DOHH2 (cell line): ENCODE measurements at regions not wholly inside any gene's neighbourhood (a gene's known extent, or its start where the extent isn't known, plus 50 kb on each side); places are given as distances from the start of the nearest gene placed in this dataset.
A peak's percentile ranks its signal among the peaks of the same experiment; 100 is the strongest.

ENCODE experiments used
- H3F3A ChIP-seq: fragments of 200-600 bp; sonication (generic), shearing (Covaris generic); 2 replicates; pipeline ENCODE4 v1.6.0; 2016; ENCODE audit warnings: antibody characterized with exemption, mild to moderate bottlenecking; ENCODE audit not compliant: control insufficient read depth, insufficient read depth
- H3K27ac ChIP-seq: fragments of 200-600 bp; sonication (generic); 2 replicates; pipeline ENCODE4 v1.5.1; 2014; ENCODE audit warnings: low read depth, mild to moderate bottlenecking, low read length, moderate library complexity
- H3K27me3 ChIP-seq: fragments of 200-600 bp; sonication (generic); 2 replicates; pipeline ENCODE4 v1.6.1; 2014; ENCODE audit warnings: mild to moderate bottlenecking, low read length, mixed read lengths; ENCODE audit not compliant: control insufficient read depth
- H3K36me3 ChIP-seq: fragments of 200-600 bp; sonication (generic); 2 replicates; pipeline ENCODE4 v1.6.1; 2014; ENCODE audit warnings: mild to moderate bottlenecking, low read length, moderate library complexity, mixed read lengths; ENCODE audit not compliant: control insufficient read depth
- H3K4me1 ChIP-seq: fragments of 200-600 bp; sonication (generic); 2 replicates; pipeline ENCODE4 v1.6.1; 2014; ENCODE audit warnings: mild to moderate bottlenecking, low read length, mixed read lengths; ENCODE audit not compliant: control insufficient read depth
- H3K4me2 ChIP-seq: fragments of 200-600 bp; sonication (generic); 2 replicates; pipeline ENCODE4 v1.6.0; 2014; ENCODE audit warnings: mild to moderate bottlenecking, low read length, moderate library complexity
- H3K4me3 ChIP-seq: fragments of 200-600 bp; sonication (generic); 2 replicates; pipeline ENCODE4 v1.5.1; 2014; ENCODE audit warnings: mild to moderate bottlenecking, low read length, mixed read lengths
- H3K79me2 ChIP-seq: fragments of 200-600 bp; sonication (generic); 2 replicates; pipeline ENCODE4 v1.6.1; 2014; ENCODE audit warnings: mild to moderate bottlenecking, low read length, mixed read lengths; ENCODE audit not compliant: control insufficient read depth
- H3K9me2 ChIP-seq: fragments of 200-600 bp; sonication (generic); replicated peaks from 2 replicates; pipeline ENCODE4 v1.6.1; 2014; ENCODE audit warnings: mild to moderate bottlenecking, low read length, mixed read lengths; ENCODE audit not compliant: control insufficient read depth
- H3K9me3 ChIP-seq: fragments of 200-600 bp; sonication (generic); 2 replicates; pipeline ENCODE4 v1.6.1; 2014; ENCODE audit warnings: antibody characterized with exemption, low read length, mixed read lengths; ENCODE audit not compliant: control insufficient read depth, insufficient read depth
- H4K20me1 ChIP-seq: fragments of 200-600 bp; sonication (generic); 2 replicates; pipeline ENCODE4 v1.6.0; 2014; ENCODE audit warnings: low read depth, mild to moderate bottlenecking, antibody characterized with exemption, low read length, moderate library complexity; ENCODE audit not compliant: control insufficient read depth, insufficient read depth
- CTCF ChIP-seq: fragments of 200-600 bp; sonication (generic); IDR thresholded peaks from one replicate; pipeline ENCODE4 v1.5.1; 2014; ENCODE audit warnings: antibody characterized with exemption, mild to moderate bottlenecking, low read depth, low read length; ENCODE audit not compliant: poor library complexity, severe bottlenecking
- EZH2phosphoT487 ChIP-seq: fragments of 200-600 bp; sonication (generic); IDR thresholded peaks from 2 replicates; pipeline ENCODE4 v1.6.1; 2017; ENCODE audit warnings: borderline replicate concordance, mild to moderate bottlenecking, antibody characterized with exemption, low read length, moderate library complexity, mixed read lengths

DNA sequence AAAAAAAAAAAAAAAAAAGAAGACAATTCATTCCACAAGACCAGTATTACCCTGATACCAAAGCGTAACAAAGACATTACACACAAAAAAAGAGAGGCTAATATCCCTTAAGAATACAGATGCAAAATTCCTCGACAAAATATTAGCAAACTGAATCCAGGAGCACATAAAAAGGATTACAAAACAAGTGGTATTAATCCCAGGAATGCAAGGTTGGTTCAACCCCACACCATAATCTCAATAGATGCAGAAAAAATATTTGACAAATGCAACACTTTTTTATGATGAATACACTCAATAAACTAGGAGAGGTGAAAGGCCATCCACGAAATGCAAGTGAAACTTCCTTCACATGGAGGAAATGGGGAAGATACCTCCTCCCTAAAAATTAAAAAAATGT, 80.1 kb upstream of the TLR4 start:
- no peak overlapping the region for H3K27ac ChIP-seq
- no peaks in the 10 kb centered on the region for H3K4me1 ChIP-seq
- no peak overlapping the region for H3K4me2 ChIP-seq
- no peaks in the 10 kb centered on the region for H3K36me3 ChIP-seq
- H3K9me3 ChIP-seq, result no peaks in the 10 kb centered on the region
- H3K9me2 ChIP-seq, result no peaks in the 10 kb centered on the region
- TF ChIP-seq CTCF, result no peak
- TF ChIP-seq EZH2phosphoT487, result no peak
- H3F3A ChIP-seq, result no peaks in the 10 kb centered on the region
- no peaks in the 10 kb centered on the region for H3K79me2 ChIP-seq
- no peaks in the 10 kb centered on the region; the same call in 1 of the 2 replicates for H3K27me3 ChIP-seq
- H4K20me1 ChIP-seq, result no peaks in the 10 kb centered on the region
- no peak overlapping the region for H3K4me3 ChIP-seq

DNA sequence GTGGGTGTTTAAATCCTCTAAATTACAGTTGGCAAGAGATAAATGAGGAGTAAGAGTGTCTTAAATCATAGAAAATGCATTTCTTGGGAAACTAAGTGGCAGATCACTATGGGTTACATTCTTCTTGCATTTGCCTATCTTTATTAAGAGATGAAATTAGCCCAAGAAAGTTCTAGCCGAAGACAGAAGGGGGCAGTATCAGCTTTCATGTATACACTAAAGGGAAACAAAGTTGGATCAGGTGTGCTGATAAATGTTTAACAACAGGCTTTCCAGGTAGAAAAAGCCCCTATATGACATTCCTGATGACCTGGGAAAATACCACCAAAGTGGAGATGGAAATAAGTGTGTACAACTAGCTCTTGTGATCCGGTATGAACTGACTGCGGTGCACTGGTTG, 81.9 kb upstream of the TLR4 start:
- Histone ChIP-seq H4K20me1 (no peaks in the 10 kb centered on the region), H3K79me2 (no peaks in the 10 kb centered on the region), H3K4me1 (no peaks in the 10 kb centered on the region), H3K27ac (no peak overlapping the region), H3K36me3 (no peaks in the 10 kb centered on the region), H3F3A (no peaks in the 10 kb centered on the region), H3K9me2 (no peaks in the 10 kb centered on the region), H3K4me3 (no peak overlapping the region), H3K4me2 (no peak overlapping the region), H3K27me3 (no peaks in the 10 kb centered on the region; the same call in 1 of the 2 replicates), H3K9me3 (no peaks in the 10 kb centered on the region)
- TF ChIP-seq EZH2phosphoT487 (no peak), CTCF (peak; percentile 53)

DNA sequence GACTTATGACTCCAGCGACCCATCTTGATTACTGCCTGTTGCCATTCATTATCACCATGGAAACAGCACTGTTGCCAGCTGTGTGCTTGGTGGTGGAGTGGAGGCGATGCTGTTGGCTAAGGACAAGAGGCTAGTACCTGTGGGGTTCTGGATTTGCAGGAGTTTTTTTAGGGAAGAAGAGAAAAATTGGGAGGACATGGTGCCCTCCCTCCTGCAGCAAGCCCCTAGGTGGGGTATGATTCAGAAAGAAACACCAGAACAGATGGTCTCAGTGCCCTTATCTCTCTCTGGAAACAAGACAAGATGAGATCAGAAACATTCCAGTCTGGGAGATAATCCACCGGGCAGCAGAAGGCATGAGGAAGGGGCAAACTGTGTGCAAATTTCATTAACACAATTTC, 87.8 kb upstream of the TLR4 start:
- TF ChIP-seq CTCF (no peak), EZH2phosphoT487 (no peak)

GRCh38 chr9:117612317-117612716, 91.9 kb upstream of the TLR4 start:
- no peak overlapping the region for H3K27ac ChIP-seq
- no peaks in the 10 kb centered on the region for H3K36me3 ChIP-seq
- 0 out of 2 replicates have a peak, but pooled peaks cover 4% of the 10 kb centered on the region for H3K27me3 ChIP-seq
- no peaks in the 10 kb centered on the region for H3K9me2 ChIP-seq
- no peaks in the 10 kb centered on the region for H3K9me3 ChIP-seq
- no peaks in the 10 kb centered on the region for H3K4me1 ChIP-seq
- no peak for TF ChIP-seq CTCF
- no peak for TF ChIP-seq EZH2phosphoT487
- no peak overlapping the region for H3K4me3 ChIP-seq
- no peaks in the 10 kb centered on the region for H4K20me1 ChIP-seq
- no peak overlapping the region for H3K4me2 ChIP-seq
- H3F3A ChIP-seq, result no peaks in the 10 kb centered on the region
- no peaks in the 10 kb centered on the region for H3K79me2 ChIP-seq

More for the DNA sequence above, 87.8 kb upstream of the TLR4 start:
- H3K4me3 ChIP-seq, result no peak overlapping the region
- H3K4me1 ChIP-seq, result no peaks in the 10 kb centered on the region
- H3K36me3 ChIP-seq, result no peaks in the 10 kb centered on the region
- H3F3A ChIP-seq, result no peaks in the 10 kb centered on the region
- no peaks in the 10 kb centered on the region for H4K20me1 ChIP-seq
- no peak overlapping the region for H3K27ac ChIP-seq
- H3K79me2 ChIP-seq, result no peaks in the 10 kb centered on the region
- peaks cover 4% of the 10 kb centered on the region; the same call in 1 of the 2 replicates for H3K27me3 ChIP-seq
- H3K9me3 ChIP-seq, result no peaks in the 10 kb centered on the region
- no peaks in the 10 kb centered on the region for H3K9me2 ChIP-seq
- H3K4me2 ChIP-seq, result no peak overlapping the region
